ENCODE measurements at regions not wholly inside any gene's neighbourhood (a gene's known extent, or its start where the extent isn't known, plus 50 kb on each side); places are given as distances from the start of the nearest gene placed in this dataset.

DNA sequence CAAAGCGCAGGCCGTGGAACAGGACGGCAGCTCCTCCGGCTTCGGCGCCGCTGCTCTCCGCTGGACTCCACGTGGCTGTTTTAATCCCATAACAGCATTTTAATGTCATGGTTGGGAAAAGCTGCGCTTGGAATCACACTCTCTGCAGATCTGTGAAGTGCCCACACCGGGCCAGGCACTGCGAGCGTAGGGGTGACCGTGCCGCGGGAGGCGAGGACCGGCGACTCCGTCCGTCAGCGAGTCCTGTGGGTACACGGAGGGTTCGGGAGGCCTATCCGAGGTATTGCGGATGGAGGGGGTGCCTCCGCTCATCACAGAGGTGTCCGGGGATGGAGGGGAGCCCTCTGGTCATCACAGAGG is 198.0 kb upstream of the SALL3 start:
- TF ChIP-seq CTCF (IDR thresholded peaks at IDR 0.05; ENCODE audit: low read depth, low read length, missing control alignments), result no peak
- H3K4me3 ChIP-seq (ENCODE audit: low read depth, low read length), result no peak overlapping the region
- in situ Hi-C loops (cut with HindIII; ENCODE audit: low sequenced_read_pairs), result no loop called here
- DNase-seq (ENCODE audit: low read depth), result no peak

DNA sequence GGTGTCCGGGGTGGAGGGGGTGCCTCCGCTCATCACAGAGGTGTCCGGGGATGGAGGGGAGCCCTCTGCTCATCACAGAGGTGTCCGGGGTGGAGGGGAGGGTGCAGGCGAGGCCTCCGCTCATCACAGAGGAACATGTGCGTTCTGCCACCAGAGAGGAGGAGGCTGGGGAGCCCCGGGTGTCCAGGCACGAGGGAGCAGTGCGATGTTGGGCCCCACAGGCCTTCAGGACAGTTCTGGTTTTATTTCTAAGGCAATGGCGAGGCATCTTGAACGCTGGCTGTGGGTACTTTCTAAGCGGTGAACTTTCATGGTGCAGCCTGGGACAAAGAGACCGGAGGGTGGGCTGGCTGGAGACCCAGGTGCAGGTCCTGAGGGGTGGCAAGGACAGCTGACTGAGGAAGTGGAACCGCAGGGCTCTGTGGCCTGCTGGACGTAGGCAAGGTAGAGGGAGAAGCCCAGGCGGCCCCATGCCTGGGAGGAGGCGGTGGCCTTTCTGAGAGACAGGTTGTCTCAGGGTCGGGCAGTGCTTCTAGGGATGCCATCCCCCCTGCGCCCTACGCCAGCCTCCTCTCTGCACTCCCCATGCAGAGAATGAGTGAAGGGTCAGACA is 196.6 kb upstream of the SALL3 start:
- DNase-seq (ENCODE audit: low read depth), result no peak
- H3K4me3 ChIP-seq (ENCODE audit: low read depth, low read length), result no peak overlapping the region
- in situ Hi-C loops (cut with HindIII; ENCODE audit: low sequenced_read_pairs), result no loop called here
- TF ChIP-seq CTCF (IDR thresholded peaks at IDR 0.05; ENCODE audit: low read depth, low read length, missing control alignments), result no peak

DNA sequence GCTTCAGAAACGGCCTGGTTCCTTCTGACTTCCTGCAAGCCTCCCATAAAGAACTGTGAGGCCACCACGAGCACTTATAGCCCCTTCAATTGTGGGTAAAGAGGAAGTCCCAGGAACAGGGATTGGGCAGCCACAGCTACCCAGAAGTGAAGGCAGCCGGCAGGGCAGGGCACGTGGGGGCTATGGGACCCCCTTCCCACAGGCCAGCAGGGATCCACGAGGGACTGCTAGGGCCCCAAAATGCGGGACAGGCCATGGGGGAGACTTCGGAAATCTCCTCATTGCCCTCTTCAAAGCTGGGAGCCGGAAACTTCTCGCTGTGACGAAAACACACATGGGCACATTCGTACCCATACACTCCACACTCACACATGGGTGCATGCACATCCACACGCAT is 196.1 kb upstream of the SALL3 start:
- in situ Hi-C loops (cut with HindIII; ENCODE audit: low sequenced_read_pairs), result no loop called here
- no peak for DNase-seq (ENCODE audit: low read depth)
- no peak overlapping the region for H3K4me3 ChIP-seq (ENCODE audit: low read depth, low read length)
- TF ChIP-seq CTCF (IDR thresholded peaks at IDR 0.05; ENCODE audit: low read depth, low read length, missing control alignments), result no peak

DNA sequence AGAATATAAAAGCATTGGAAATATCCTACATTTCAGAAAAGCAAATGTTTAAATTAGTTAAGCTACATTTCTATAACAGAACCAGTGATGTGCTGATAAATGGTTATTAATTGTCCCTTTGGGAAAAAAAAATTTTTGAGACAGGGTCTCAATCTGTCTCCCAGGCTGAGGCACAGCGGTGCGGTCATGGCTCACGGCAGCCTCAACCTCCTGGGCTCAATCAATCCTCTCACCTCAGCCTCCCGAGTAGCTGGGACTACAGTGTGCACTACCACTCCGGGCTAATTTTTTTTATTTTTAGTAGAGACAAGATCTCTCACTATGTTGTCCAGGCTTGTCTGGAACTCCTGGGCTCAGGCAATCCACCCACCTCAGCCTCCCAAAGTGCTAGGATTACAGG is 194.8 kb upstream of the SALL3 start:
- no peak for DNase-seq (ENCODE audit: low read depth)
- in situ Hi-C loops (cut with HindIII; ENCODE audit: low sequenced_read_pairs), result no loop called here
- no peak for TF ChIP-seq CTCF (IDR thresholded peaks at IDR 0.05; ENCODE audit: low read depth, low read length, missing control alignments)

DNA sequence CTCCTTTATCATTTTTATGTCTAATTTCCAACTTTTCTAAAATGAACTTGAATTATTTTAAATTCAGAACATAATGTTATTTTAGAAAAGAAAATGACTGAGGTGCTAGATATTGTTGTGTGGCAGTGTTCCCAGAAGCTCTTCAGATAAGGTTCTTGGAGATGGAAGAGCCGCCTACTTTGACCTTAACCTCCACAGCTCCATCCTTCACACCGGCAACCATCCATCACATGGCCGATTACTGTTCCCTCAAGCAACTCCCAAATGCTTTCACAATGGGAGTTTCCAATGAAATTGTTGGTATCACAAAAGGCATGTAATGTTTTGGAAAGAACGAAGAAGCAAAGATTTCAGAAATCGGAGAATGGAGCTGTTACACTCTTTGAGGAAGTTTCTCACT is 193.9 kb upstream of the SALL3 start:
- in situ Hi-C loops (cut with HindIII; ENCODE audit: low sequenced_read_pairs), result no loop called here
- DNase-seq (ENCODE audit: low read depth), result no peak

More for the DNA sequence above, 194.8 kb upstream of the SALL3 start:
- no peak overlapping the region for H3K4me3 ChIP-seq (ENCODE audit: low read depth, low read length)

DNA sequence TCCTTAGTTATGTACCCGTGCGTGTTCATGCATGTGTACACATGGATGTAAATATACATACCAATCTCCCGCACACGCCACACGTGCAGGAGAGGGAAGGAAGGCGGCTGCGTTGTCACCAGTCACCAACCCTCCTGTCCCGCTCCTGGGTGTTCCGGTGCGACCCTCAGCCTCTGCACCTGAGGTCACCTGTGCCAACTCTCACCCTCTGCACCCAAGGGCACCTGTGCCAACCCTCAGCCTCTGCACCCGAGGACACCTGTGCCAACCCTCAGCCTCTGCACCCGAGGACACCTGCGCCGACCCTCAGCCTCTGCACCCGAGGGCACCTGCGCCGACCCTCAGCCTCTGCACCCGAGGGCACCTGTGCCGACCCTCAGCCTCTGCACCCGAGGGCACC is 192.8 kb upstream of the SALL3 start:
- DNase-seq (ENCODE audit: low read depth), result no peak
- in situ Hi-C loops (cut with HindIII; ENCODE audit: low sequenced_read_pairs), result no loop called here
- no peak overlapping the region for H3K4me3 ChIP-seq (ENCODE audit: low read depth, low read length)
- no peak for TF ChIP-seq CTCF (IDR thresholded peaks at IDR 0.05; ENCODE audit: low read depth, low read length, missing control alignments)

More for the DNA sequence above, 193.9 kb upstream of the SALL3 start:
- TF ChIP-seq CTCF (IDR thresholded peaks at IDR 0.05; ENCODE audit: low read depth, low read length, missing control alignments), result no peak
- no peak overlapping the region for H3K4me3 ChIP-seq (ENCODE audit: low read depth, low read length)

- no peak overlapping the region for H3K4me3 ChIP-seq (ENCODE audit: low read depth, low read length)
- TF ChIP-seq CTCF (IDR thresholded peaks at IDR 0.05; ENCODE audit: low read depth, low read length, missing control alignments), result no peak
- DNase-seq (ENCODE audit: low read depth), result no peak
- in situ Hi-C loops (cut with HindIII; ENCODE audit: low sequenced_read_pairs), result no loop called here
These were observed 191.9 kb upstream of the SALL3 start for GRCh38 chr18:78787751-78788150.

Data from astrocyte of the cerebellum (primary cell).